Stromal cell of bone marrow (primary cell): ENCODE measurements at regions not wholly inside any gene's neighbourhood (a gene's known extent, or its start where the extent isn't known, plus 50 kb on each side); places are given as distances from the start of the nearest gene placed in this dataset.
"Not testable (repeated sequence)": the region's sequence is repeated elsewhere in the genome, so short reads cannot be mapped to it uniquely, and the experiment has no call there.

Experiments used
- DNase-seq: peaks from one replicate; pipeline ENCODE4 v3.0.0-alpha.2; 2012; ENCODE audit warnings: low read depth

DNA sequence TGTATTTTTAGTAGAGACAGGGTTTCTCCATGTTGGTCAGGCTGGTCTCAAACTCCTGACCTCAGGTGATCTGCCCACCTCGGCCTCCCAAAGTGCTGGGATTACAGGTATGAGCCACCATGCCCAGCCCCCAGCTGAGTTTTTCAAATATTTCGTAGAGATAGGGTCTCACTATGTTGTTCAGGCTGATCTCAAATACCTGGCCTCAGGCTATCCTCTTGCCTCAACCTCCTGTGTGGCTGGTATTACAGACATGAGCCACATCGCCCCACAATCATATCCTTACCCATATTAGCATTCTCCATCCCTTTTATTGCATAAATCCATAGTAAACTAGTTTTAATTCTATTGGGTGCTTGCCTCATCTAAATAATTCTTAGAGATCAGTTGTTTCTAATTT is 157.6 kb upstream of the HEY2 start:
- not testable (repeated sequence) for DNase-seq

DNA sequence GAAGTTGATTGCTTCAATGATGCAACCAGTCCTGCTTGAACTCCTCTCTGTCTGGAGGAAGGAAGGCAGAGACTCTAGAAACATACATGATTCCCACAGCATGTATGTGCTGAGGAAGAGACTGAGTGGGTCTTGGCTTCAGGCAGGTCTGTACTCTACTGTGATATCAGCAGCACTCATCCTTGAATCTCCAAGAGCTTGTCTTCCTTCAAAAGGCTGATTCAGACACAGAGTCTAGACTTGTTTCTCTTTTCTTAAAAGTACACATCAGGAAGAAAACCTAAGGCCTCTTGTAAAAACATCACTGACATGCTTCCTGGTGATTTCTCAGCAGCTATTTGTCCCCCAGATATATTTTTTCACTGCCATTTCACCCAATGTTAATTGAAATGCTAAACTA is 155.7 kb upstream of the HEY2 start:
- no peak for DNase-seq

DNA sequence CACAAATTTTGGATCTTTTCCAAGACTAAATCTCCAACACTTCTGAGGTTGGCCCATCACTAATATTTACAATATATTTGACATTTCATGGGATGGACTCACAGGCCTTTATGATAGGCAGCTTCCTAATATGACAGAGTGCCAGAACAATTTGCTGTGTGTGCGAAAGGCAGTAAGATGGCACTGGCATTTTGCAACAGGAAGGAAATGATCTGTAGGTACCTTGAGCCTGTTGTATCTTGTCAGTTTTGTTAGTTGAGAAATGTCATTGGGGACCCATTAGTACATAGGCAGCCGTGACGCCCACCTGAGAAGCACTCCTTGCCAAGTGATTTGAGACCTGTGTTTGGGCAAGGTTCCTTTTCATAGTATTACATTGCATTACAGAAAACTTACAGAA is 153.4 kb upstream of the HEY2 start:
- no peak for DNase-seq

DNA sequence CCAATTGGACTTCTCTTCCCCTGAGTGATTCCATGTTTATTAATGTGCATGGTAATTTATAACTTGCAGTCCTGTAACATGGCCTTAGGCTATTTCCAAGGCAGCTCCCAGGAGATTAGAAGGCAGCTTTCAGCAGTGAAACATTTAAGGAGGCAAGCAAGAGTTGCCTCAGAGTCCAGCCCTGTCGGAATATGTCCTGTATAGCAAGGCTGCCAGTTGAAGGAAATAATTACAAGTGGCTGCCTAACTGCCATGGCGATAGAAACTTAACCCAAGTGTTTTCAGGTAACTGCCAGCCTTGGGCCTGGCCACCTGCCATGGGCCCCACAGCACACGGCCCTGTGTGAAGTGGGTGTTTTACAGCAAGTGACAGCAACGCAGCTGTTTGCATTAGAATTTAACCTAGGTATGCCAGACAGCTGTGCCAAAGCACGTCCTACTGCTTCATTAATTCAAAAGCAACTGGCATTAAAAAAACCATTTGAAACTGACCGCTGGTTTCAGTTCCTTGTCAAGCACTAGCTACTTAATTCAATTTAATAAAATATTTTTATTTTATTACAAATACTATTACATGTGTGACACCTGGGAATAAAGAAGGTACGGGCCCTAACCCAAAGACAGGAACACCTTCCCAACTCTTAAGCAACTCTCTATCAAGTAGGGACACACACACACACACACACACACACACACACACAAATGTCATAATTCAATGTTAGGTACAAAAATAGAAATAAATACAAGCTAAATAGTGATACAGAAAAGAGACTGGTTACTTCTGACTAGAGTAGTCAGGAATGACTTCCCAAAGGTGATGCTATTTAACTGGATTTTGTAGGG is 151.8 kb upstream of the HEY2 start:
- DNase-seq: peak; percentile 45

DNA sequence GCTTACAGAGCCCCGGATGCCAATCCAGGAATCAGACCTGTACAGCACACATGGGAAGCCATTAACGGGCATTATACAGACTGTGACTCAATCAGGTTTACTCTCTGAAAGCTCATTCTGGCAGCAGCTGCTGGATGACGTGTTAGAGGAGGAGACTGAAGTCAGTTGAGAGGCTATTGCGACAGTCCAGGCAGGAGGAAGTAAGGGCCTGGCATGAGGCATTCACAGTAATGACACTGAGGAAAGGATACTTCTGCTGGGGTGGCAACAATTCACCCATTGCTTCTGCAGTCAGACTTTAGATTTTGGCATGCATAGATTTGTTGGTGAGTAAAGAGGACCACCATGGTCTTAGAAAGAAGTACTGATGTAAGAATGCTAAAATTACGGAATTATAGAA is 151.0 kb upstream of the HEY2 start:
- peak; percentile 86 for DNase-seq

DNA sequence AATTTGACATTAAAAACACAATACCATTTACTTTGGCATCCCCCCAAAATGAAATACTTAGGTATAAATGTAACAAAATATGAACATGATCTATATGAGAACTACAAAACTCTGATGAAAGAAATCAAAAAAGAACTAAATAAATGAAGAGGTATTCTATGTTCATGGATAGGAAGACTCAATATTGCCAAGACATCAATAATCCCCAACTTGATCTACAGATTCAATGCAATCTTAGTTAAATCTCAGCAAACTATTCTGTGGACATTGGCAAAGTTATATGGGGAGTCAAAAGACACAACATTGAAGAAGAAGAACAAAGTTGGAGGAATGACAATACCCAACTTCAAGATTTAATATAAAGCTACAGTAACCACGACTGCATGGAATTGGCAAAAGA is 145.2 kb upstream of the HEY2 start:
- DNase-seq: no peak

DNA sequence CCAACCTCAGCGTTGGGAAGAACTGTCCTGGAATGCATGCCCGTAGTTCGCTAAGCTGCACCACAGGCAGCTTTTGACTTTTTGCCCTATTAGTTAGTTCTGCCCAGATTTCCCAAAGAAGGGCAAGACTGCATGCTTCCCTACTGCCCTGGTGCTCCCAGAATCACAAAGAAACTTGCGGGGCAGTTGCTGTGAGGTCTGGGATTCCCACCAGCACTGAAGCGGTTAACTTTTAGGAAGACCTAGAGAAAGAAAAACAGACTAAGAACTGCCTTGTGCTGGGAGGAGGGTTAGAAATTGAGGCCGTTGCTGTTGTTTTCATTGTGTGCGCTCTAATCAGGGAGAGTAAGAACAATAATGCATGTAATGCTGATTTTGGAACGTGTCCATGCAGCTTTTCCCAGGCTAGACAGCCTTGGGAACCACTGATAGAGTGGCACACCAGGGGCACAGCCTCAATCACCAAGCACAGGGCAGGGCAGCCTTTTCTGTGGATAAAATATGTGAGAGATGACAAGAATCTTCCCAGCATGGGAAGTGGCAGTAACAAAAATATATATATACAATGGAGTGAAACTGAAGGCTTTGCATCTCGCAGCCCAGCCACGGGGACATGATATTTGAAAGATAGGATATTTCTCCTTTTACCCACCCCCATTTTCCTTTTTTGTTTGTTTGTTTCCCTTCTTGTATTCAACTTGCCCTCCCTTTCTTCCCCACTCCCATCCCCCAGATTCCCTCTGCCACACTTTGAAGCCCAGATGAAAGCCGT is 137.7 kb upstream of the HEY2 start:
- peak; percentile 32 for DNase-seq

DNA sequence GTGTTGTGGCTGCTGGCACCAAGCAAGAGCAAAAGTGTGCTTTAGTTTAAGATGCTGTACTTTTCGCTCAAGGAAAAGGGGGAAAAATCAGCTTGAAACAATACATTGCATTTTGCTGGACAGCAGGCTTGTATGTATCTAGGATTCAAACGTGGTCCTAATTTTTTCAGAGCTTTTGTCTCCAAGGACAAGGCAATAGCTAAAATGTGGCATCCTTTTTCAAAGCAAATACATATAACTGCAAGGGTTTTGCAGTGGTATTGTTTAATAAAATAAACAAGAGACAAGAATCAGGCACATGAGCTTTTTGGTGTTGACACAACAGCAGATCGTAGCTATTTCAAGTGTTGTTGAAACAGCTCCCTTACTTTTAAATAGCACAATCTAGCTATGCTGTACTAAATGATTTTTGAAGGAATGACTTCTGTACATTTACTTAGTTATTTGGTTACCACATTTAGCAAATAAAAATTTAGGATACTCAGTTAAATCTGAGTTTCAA is 137.0 kb upstream of the HEY2 start:
- no peak for DNase-seq

DNA sequence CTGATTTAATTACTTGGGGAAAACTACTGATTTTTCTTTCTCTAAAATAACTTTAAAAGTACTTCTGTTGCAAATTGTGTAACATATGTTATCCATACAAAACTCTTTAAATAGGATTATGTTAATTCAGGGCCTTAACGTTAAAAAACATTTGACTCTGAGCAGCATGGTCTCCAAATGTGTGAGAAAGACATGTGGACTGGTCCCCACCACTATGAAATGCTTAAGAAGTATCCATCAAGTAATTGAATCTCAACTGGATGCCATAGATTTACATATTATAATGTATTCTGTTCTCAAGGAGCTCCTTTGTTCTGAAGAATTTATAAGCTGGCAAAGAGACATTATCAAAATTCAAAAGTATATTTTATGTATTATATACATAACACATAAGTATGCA is 130.8 kb upstream of the HEY2 start:
- no peak for DNase-seq

DNA sequence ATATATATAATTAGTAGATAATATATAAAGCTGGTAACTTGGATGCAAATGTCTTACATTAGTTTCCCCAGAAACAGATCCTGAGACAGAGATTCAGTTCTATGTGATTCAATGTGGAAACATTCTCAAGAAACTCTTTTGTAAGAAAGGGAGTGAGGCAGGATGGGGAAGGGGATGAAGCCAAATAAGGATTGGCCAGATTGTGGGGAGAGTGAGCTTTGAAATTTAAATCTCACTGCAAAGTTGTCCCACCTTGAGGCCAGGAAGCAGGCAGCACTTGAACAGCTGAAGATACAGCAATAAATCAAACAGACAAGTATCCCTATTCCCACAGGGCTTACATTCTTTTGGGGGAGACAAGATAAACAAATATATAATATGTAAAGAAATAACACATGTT is 126.3 kb upstream of the HEY2 start:
- no peak for DNase-seq

DNA sequence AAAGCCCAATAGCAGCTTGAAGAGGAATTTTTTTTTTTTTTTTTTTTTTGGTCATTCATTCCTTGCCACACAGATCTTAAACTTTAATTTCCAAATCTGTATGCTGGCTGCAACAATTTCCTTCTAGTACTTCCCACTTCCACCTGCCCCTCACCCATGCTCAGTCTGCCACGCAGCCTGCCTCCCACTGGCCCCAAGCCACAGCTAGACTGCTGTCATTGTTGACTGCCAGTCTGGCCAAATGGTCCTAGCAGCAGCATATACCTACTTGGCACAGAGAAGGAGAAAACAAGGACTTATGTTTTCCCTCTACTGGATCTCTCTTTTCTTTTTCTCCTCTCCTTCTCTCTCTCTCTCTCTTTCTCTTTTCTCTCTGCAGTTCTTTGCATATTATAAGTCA is 118.3 kb upstream of the HEY2 start:
- DNase-seq: no peak

DNA sequence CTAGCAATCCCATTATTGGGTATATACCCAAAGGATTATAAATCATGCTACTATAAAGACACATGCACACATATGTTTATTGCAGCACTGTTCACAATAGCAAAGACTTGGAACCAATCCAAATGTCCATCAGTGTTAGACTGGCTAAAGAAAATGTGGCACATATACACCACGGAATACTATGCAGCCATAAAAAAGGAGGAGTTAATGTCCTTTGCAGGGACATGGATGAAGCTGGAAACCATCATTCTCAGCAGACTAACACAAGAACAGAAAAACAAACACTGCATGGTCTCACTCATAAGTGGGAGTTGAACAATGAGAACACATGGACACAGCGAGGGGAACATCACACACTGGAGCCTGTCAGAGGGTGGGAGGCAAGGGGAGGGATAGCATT is 113.4 kb upstream of the HEY2 start:
- not testable (repeated sequence) for DNase-seq

DNA sequence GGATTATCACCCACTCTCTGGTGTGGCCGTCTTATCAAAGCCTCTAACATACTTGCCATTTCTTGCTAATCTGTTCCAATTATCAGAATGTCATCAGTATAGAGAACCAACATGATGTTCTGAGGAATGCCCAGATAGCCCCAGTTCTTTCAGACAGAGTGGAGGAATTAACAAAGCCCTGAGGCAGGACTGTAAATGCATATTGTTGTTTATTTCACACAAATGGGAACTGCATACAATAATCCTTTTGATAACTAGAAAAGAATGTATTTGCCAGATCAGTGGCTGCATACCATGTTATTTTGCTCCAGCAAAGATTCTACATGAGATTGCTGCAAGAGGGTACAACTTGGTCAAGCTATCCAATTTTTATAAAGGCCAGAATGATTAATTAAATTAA is 112.8 kb upstream of the HEY2 start:
- no peak for DNase-seq

DNA sequence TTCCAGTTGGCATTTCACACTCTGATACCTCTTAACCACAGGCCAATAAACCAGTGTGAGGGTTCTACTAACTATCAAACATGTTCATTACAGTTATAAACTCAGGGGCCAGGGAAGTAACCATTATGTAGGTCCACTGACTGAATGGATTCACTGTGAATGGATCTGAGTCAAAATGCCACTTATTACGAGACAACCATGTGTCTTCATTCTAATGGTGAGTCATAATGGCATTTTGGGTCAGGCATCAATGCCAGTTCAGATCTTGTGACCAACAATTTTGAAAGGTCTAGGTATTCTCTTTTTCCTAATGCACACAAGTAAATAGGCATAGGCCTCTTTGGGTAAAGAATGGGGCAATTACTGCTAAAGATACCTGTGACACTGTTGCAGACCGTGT is 112.2 kb upstream of the HEY2 start:
- DNase-seq: no peak

DNA sequence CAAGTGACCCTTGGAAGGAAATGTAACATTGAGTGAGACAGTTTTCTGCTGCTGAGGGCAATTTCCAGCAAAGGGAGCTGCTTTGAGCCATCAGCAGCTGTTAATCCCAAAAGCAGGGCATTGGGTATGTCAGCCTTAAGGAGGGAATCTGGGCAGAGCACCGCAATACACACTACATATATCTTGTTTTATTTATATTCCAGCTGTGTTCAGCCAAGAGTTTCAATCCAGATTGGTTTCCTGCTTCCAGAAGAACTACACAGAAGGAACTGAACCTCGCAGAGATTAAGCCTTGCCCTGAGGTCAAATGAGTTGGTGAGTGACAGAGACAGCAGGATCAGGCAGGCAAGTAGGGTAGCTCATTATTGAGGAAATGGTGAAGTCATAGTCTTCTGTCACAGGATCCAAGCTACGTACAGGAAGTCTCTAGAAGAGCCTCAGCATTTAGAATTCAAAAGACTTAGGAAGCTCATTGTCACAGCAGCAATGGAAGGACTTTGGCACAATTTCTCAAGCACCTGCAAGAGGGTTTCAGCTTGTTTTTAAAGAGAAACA is 109.9 kb upstream of the HEY2 start:
- no peak for DNase-seq

DNA sequence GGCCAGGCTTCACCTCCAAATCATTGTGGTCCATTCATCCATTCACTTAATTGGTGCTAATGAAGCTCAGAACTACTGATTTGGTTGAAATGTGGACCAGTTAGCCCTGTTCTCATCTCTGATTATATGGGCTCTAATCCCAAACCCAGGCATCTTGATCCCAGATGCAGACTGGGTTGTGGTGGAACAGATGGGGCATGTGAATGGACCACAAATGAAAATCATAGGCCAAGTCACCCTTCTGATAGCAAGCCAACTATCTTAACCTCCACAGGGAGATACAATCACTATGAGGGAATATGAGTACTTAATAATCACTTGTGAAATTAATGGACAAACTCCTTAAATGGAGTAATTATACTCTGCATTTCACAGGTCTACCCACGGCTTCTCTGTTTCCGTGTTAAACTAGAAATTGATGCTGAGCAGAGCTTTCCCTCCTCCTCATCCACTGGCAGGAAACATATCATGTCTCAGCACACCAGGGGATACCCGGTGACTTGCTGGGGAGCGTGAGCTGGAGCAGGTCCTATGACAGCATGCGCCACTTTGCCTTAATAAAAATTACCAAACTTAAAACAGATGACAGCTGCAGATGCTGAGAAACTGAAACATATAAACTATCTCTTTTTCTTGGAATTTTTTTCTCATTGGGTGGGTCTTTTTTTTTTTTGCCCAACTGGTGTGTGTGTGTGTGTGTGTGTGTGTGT is 108.8 kb upstream of the HEY2 start:
- DNase-seq: no peak

DNA sequence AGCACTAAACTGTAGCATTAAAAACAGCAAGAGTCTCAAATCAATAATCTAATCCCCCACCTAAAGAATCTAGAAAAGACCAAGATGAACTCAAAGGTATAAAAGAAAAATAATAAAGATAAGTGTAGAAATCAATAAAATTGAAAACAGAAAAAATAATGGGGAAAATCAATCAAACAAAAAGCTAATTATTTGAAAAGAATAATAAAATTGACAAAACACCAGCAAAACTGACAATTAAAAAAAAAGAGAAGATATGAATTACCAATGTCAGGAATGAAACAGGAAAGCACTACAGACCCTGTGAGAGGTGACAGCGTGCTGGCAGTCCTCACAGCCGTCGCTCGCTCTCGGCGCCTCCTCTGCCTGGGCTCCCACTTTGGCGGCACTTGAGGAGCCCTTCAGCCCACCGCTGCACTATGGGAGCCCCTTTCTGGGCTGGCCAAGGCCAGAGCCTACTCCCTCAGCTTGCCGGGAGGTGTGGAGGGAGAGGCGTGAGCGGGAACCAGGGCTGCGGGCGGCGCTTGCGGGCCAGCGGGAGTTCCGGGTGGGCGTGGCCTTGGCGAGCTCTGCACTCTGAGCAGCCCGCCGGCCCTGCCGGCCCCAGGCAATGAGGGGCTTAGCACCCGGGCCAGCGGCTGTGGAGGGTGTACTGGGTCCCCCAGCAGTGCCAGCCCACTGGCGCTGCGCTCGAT is 105.3 kb upstream of the HEY2 start:
- not testable (repeated sequence) for DNase-seq

DNA sequence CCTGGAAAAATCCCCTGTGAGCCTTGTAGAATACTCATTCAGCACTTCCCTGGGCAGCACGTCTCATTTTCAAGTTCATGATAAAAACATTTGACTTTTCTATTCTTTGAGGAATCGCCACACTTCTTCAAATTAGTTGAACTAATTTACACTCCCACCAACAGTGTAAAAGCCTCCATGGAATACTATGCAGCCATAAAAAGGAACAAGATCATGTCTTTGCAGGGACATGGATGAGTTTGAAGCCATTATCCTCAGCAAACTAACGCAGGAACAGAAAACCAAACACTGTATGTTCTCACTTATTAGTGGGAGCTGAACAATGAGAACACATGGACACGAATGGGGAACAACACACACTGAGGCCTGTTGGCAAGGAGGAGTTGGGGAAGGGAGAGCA is 102.0 kb upstream of the HEY2 start:
- DNase-seq: no peak

DNA sequence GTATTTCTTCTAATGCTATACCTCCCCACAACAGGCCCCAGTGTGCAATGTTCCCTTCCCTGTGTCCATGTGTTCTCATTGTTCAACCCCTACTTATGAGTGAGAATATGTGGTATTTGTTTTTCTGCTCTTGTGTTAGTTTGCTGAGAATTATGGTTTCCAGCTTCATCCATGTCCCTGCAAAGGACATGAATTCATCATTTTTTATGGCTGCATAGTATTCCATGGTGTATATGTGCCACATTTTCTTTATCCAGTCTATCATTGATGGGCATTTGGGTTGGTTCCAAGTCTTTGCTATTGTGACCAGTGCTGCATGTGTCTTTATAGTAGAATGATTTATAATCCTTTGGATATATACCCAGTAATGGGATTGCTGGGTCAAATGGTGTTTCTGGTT is 95.7 kb upstream of the HEY2 start:
- DNase-seq: not testable (repeated sequence)

DNA sequence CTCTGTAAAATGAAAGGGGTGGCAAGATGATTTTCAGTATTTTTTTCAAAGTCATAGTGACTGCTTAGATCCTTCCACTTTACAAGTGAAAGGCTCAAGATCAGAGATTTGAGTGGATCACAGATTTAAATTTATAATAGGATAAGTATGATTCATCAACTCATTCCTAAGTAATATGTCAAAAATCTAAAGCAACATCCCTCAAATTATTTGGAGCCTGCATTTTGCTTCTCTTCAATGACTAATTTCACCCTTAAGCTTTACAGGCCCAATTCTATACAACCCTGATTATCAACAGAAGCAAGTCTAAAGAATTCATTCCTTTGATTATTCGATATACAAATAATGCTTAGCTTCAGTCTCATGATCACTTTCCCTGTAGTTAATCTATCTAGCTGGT is 93.9 kb upstream of the HEY2 start:
- DNase-seq: no peak

DNA sequence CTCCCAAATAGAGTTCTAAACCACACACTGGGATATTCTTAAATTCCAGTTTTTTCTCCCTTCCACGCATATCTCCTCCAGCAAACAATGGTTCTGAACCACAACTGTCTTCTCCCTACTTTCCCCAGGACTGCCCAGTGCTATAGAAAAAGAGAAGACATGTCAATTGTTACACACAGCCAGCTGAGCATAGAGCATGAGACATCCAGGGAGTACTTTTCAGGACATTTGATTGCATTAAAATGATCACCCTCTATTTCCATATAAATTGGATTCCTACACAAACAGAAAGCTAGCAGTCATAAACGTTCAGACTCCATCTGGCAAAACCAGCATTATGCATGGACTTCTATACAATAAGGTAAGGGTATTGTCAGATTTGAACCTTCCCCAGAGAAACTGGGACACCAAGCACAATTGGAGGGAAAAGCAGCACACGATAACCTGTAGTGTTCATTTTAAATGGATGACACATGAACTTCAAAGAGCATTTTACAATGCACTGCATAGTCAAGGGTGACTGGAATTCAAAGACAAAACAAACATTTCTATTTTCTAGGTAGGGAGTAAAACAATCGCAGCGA is 93.1 kb upstream of the HEY2 start:
- no peak for DNase-seq
